GM06990 (cell line): ENCODE measurements at regions not wholly inside any gene's neighbourhood (a gene's known extent, or its start where the extent isn't known, plus 50 kb on each side); places are given as distances from the start of the nearest gene placed in this dataset.

Experiments
- DNase-seq: peaks from one replicate; pipeline ENCODE4 v3.0.0-alpha.2; 2011; ENCODE audit not compliant: insufficient read length; ENCODE audit errors: extremely low read depth
- H3K27me3 ChIP-seq: replicated peaks from 2 replicates; pipeline ENCODE4 v1.6.0; 2011; ENCODE audit warnings: low read length; ENCODE audit not compliant: control insufficient read depth, insufficient read depth
- H3K36me3 ChIP-seq: 2 replicates; pipeline ENCODE4 v1.5.1; 2011; ENCODE audit warnings: low read length; ENCODE audit not compliant: control insufficient read depth, insufficient read depth
- H3K4me3 ChIP-seq: replicated peaks from 2 replicates; pipeline ENCODE4 v1.5.1; 2011; ENCODE audit warnings: low read depth, mild to moderate bottlenecking, control low read depth, low read length
- TF ChIP-seq, protein P1 (sequence below): IDR thresholded peaks from 2 replicates; pipeline ENCODE4 v1.5.1; 2011; ENCODE audit warnings: low read length, control low read depth, mild to moderate bottlenecking, inconsistent platforms; ENCODE audit not compliant: insufficient read depth, poor library complexity, severe bottlenecking

DNA sequence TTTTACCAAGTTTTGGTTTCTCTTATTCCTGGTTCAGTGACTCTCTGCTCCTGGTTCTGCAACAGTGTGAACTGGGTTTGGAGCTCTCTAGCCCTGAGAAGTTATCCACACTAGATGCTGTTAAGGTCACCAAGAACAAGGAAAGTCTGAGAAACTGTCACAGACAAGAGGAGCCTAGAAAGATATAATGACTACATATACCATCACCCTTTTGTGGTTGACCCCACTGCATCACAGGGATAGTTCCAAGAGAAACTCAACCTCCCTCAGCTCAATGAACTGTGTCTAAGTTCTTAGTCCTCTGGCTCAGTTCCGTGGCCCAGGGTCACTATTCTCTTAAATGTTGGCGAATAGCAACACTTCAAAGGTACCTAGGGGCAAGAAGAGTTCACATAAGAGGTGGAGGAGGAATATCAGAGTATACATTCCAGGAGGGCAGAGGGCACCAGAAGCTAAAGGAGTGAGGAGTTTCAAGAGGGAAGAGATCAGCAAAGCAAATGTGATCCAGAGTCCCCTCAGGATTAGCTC is 171.5 kb downstream of the BUB3 start:
- DNase-seq = no peak
- Histone ChIP-seq H3K36me3 (no peaks in the 10 kb centered on the region), H3K27me3 (no peaks in the 10 kb centered on the region), H3K4me3 (no peak overlapping the region)
- TF ChIP-seq, protein P1, sequence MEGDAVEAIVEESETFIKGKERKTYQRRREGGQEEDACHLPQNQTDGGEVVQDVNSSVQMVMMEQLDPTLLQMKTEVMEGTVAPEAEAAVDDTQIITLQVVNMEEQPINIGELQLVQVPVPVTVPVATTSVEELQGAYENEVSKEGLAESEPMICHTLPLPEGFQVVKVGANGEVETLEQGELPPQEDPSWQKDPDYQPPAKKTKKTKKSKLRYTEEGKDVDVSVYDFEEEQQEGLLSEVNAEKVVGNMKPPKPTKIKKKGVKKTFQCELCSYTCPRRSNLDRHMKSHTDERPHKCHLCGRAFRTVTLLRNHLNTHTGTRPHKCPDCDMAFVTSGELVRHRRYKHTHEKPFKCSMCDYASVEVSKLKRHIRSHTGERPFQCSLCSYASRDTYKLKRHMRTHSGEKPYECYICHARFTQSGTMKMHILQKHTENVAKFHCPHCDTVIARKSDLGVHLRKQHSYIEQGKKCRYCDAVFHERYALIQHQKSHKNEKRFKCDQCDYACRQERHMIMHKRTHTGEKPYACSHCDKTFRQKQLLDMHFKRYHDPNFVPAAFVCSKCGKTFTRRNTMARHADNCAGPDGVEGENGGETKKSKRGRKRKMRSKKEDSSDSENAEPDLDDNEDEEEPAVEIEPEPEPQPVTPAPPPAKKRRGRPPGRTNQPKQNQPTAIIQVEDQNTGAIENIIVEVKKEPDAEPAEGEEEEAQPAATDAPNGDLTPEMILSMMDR = no peak

DNA sequence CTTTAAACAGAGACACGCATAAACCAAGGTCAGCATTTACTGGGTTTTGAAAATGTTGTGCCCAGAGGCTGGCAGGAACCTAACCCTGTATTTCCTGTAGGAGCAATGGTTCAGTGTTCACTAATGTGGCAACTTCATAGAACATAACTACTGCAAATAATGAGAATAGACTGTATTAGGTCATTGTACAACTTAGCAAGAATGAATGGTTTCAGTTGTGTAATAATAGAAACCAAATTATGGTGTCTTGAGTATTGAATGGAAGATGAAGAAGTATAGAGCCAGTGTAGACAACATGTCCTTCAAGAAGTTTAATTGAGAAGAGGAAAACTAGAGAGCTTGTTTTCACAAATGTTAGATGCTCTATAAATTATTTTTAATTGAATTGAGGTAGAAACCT is 172.5 kb downstream of the BUB3 start:
- H3K4me3 ChIP-seq = no peak overlapping the region

DNA sequence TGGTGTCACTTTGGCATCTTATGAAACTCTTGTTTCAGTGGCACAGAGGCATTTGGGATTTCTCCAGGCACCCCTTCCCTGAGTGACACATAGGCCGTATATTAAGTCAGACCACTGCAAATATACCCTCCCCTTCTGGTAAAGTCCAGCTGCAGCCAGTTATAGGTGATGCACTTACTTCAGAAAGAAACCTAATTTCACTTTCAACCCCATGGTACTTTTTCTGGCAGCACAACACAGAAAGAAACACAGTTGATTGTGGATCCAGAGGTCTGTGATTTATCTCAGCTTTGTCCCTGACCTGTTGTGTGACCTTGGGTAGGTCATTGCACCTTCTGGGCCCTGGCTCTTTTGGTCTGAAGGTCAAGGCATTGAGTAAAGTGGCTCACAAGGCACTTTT is 173.2 kb downstream of the BUB3 start:
- Histone ChIP-seq H3K27me3 (no peaks in the 10 kb centered on the region), H3K36me3 (no peaks in the 10 kb centered on the region), H3K4me3 (no peak overlapping the region)
- TF ChIP-seq, protein P1 = no peak
- DNase-seq = peak; percentile 44

More for the DNA sequence above, 172.5 kb downstream of the BUB3 start:
- peak; percentile 24 for DNase-seq
- Histone ChIP-seq H3K36me3 (no peaks in the 10 kb centered on the region), H3K27me3 (no peaks in the 10 kb centered on the region)
- TF ChIP-seq, protein P1 = no peak

DNA sequence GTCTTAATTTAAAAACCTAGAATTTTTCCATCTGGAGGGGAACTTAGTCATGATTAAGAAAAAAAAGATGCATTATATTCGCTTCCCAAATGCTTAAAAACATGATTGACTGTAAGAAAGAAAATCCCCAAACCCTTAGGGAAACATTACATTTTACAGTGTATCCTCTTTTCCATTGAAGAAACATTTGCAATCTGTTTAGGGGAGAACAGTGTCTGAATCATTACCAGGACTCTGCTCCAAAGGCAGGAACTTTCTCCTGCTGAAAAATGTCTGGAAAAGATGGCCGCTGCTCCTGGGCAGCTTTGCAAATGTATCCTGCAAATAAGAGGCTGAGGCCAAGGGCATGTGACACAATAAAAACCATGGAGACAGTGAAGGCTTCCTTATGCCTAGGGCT is 173.7 kb downstream of the BUB3 start:
- TF ChIP-seq, protein P1 = no peak
- Histone ChIP-seq H3K4me3 (no peak overlapping the region), H3K36me3 (no peaks in the 10 kb centered on the region), H3K27me3 (no peaks in the 10 kb centered on the region)
- no peak for DNase-seq

DNA sequence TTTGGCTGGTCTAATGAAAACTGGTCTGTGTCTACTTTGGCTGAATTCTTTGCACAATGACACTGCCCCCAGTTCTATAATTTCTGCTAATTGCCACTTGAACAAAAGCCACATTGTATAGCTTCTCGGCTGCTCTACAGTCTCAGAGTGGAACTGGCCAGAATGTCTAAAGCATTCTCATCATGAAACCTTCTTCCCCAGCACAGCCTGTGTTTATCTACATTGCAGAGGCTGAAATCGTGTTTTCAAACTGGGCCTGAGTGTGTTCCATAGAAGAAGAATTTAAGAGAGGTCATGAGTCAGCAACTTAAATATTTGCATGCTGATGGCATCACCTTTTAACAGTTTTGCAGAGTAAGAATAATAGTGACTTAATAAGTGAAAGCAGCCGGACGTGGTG is 177.2 kb downstream of the BUB3 start:
- no peak for DNase-seq
- Histone ChIP-seq H3K4me3 (no peak overlapping the region), H3K36me3 (no peaks in the 10 kb centered on the region), H3K27me3 (no peaks in the 10 kb centered on the region)
- TF ChIP-seq, protein P1 = no peak

DNA sequence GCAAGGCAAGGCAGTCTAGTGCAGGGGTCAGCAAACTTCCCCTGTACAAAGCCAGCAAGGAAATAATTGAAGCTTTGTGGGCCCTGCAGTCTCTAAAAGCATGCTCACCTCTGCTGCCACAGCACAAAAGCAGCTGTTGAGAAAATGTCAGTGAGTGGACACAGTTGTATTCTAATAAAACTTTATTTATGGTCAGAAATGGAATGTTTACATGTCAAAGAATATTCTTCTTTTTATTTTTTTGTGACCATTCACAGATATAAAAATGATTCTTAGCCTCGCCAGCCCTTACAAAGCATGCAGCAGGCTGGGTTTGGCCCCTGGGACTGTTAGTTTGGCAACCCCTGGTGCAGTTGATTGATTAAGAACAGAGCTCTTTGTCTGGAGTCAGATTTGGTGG is 192.4 kb downstream of the BUB3 start:
- Histone ChIP-seq H3K36me3 (no peaks in the 10 kb centered on the region), H3K4me3 (no peak overlapping the region), H3K27me3 (no peaks in the 10 kb centered on the region)
- TF ChIP-seq, protein P1 = no peak
- DNase-seq = no peak
